ENCODE measurements at regions not wholly inside any gene's neighbourhood (a gene's known extent, or its start where the extent isn't known, plus 50 kb on each side); places are given as distances from the start of the nearest gene placed in this dataset.

GRCh38 chr15:39230908-39231285 lies 350.0 kb upstream of the THBS1 start:
- ATAC-seq (ENCODE audit: low FRiP score) (no peak), DNase-seq (ENCODE audit: low spot score) (no peak)
- TF ChIP-seq CTCF (IDR thresholded peaks at IDR 0.05), result no peak

GRCh38 chr15:39232512-39232911 lies 348.4 kb upstream of the THBS1 start:
- DNase-seq (ENCODE audit: low spot score) (no peak), ATAC-seq (ENCODE audit: low FRiP score) (no peak)
- no peak for TF ChIP-seq CTCF (IDR thresholded peaks at IDR 0.05)

- ATAC-seq (ENCODE audit: low FRiP score), result no peak
- no peak for TF ChIP-seq CTCF (IDR thresholded peaks at IDR 0.05)
- no peak for DNase-seq (ENCODE audit: low spot score)
These were observed 345.6 kb upstream of the THBS1 start for GRCh38 chr15:39235084-39235795.

GRCh38 chr15:39236375-39236774 lies 344.5 kb upstream of the THBS1 start:
- no peak for ATAC-seq (ENCODE audit: low FRiP score)
- TF ChIP-seq CTCF (IDR thresholded peaks at IDR 0.05), result no peak

GRCh38 chr15:39238443-39238842 lies 342.4 kb upstream of the THBS1 start:
- no peak for TF ChIP-seq CTCF (IDR thresholded peaks at IDR 0.05)
- no peak for ATAC-seq (ENCODE audit: low FRiP score)
- no peak for DNase-seq (ENCODE audit: low spot score)

More at GRCh38 chr15:39236375-39236774, 344.5 kb upstream of the THBS1 start:
- DNase-seq (ENCODE audit: low spot score), result no peak

GRCh38 chr15:39239562-39239961 lies 341.3 kb upstream of the THBS1 start:
- no peak for TF ChIP-seq CTCF (IDR thresholded peaks at IDR 0.05)
- DNase-seq (ENCODE audit: low spot score) (no peak), ATAC-seq (ENCODE audit: low FRiP score) (no peak)

- no peak for TF ChIP-seq CTCF (IDR thresholded peaks at IDR 0.05)
- DNase-seq (ENCODE audit: low spot score) (no peak), ATAC-seq (ENCODE audit: low FRiP score) (no peak)
These were observed 338.5 kb upstream of the THBS1 start for GRCh38 chr15:39242345-39242744.
